Karpas-422 (cell line): ENCODE measurements at regions not wholly inside any gene's neighbourhood (a gene's known extent, or its start where the extent isn't known, plus 50 kb on each side); places are given as distances from the start of the nearest gene placed in this dataset.

Source experiments
- DNase-seq: peaks from one replicate; pipeline ENCODE4 v3.0.0-alpha.2; 2015
- H2AFZ ChIP-seq: fragments of 200-600 bp; sonication (generic); 2 replicates; pipeline ENCODE4 v1.6.1; 2014; ENCODE audit warnings: antibody characterized with exemption, low read length, mixed read lengths
- H3K27ac ChIP-seq: fragments of 200-600 bp; sonication (generic); 2 replicates; pipeline ENCODE4 v1.5.1; 2014; ENCODE audit warnings: mild to moderate bottlenecking, low read length, moderate library complexity
- H3K27me3 ChIP-seq: fragments of 200-600 bp; sonication (generic); 2 replicates; pipeline ENCODE4 v1.6.1; 2014; ENCODE audit warnings: low read length, mixed read lengths
- H3K36me3 ChIP-seq: fragments of 200-600 bp; sonication (generic); 2 replicates; pipeline ENCODE4 v1.6.1; 2014; ENCODE audit warnings: low read length, mixed read lengths; ENCODE audit not compliant: insufficient read depth
- H3K4me1 ChIP-seq: fragments of 200-600 bp; sonication (generic); 2 replicates; pipeline ENCODE4 v1.6.1; 2014; ENCODE audit warnings: mild to moderate bottlenecking, low read length, mixed read lengths
- H3K4me2 ChIP-seq: fragments of 200-600 bp; sonication (generic); 2 replicates; pipeline ENCODE4 v1.6.1; 2014; ENCODE audit warnings: low read length, low read depth, mild to moderate bottlenecking; ENCODE audit not compliant: poor library complexity, severe bottlenecking
- H3K4me3 ChIP-seq: fragments of 200-600 bp; sonication (generic); 2 replicates; pipeline ENCODE4 v1.5.1; 2014; ENCODE audit warnings: mild to moderate bottlenecking, antibody characterized with exemption, low read length, mixed read lengths
- H3K79me2 ChIP-seq: fragments of 200-600 bp; sonication (generic); 2 replicates; pipeline ENCODE4 v1.6.1; 2014; ENCODE audit warnings: mild to moderate bottlenecking, low read length, mixed read lengths
- H3K9ac ChIP-seq: fragments of 200-600 bp; sonication (generic); 2 replicates; pipeline ENCODE4 v1.6.0; 2014; ENCODE audit warnings: low read length
- H3K9me2 ChIP-seq: fragments of 200-600 bp; sonication (generic), shearing (Covaris generic); replicated peaks from 2 replicates; pipeline ENCODE4 v1.6.0; 2014; ENCODE audit warnings: mild to moderate bottlenecking, low read length, moderate library complexity; ENCODE audit not compliant: insufficient read depth
- H3K9me3 ChIP-seq: fragments of 300-700, 200-600 bp; sonication (generic); 2 replicates; pipeline ENCODE4 v1.6.1; 2014; ENCODE audit warnings: low read length, mixed read lengths
- H4K20me1 ChIP-seq: fragments of 200-600 bp; sonication (generic); 2 replicates; pipeline ENCODE4 v1.6.1; 2014; ENCODE audit warnings: mild to moderate bottlenecking, antibody characterized with exemption, low read length, low read depth; ENCODE audit not compliant: insufficient read depth

GRCh38 chr18:71431689-71432088, 1112.5 kb downstream of the CBLN2 start:
- H2AFZ ChIP-seq: no peak overlapping the region
- H3K36me3 ChIP-seq: no peaks in the 10 kb centered on the region
- H3K79me2 ChIP-seq: no peaks in the 10 kb centered on the region
- no peak overlapping the region for H3K27ac ChIP-seq
- H3K4me1 ChIP-seq: no peaks in the 10 kb centered on the region
- H3K9me3 ChIP-seq: peaks cover 43% of the 10 kb centered on the region
- H3K4me2 ChIP-seq: no peak overlapping the region
- H3K4me3 ChIP-seq: no peak overlapping the region
- H4K20me1 ChIP-seq: no peaks in the 10 kb centered on the region
- H3K27me3 ChIP-seq: no peaks in the 10 kb centered on the region
- DNase-seq: no peak
- H3K9me2 ChIP-seq: no peaks in the 10 kb centered on the region
- no peak overlapping the region for H3K9ac ChIP-seq

- no peak overlapping the region for H3K9ac ChIP-seq
- H3K4me2 ChIP-seq: no peak overlapping the region
- H4K20me1 ChIP-seq: no peaks in the 10 kb centered on the region
- H3K36me3 ChIP-seq: no peaks in the 10 kb centered on the region
- H3K4me3 ChIP-seq: no peak overlapping the region
- H3K9me2 ChIP-seq: no peaks in the 10 kb centered on the region
- H3K4me1 ChIP-seq: no peaks in the 10 kb centered on the region
- H3K9me3 ChIP-seq: peaks cover 40% of the 10 kb centered on the region
- no peaks in the 10 kb centered on the region for H3K27me3 ChIP-seq
- DNase-seq: no peak
- H3K79me2 ChIP-seq: no peaks in the 10 kb centered on the region
- H2AFZ ChIP-seq: no peak overlapping the region
- no peak overlapping the region for H3K27ac ChIP-seq
Measured at GRCh38 chr18:71431171-71431570, 1113.0 kb downstream of the CBLN2 start.

- Histone ChIP-seq H2AFZ (no peak overlapping the region), H3K9me3 (peaks cover 24% of the 10 kb centered on the region), H3K27ac (no peak overlapping the region), H3K79me2 (no peaks in the 10 kb centered on the region), H3K27me3 (no peaks in the 10 kb centered on the region), H3K36me3 (no peaks in the 10 kb centered on the region), H3K4me3 (no peak overlapping the region), H3K4me2 (no peak overlapping the region), H3K9me2 (no peaks in the 10 kb centered on the region; the same call in 1 of the 2 replicates), H4K20me1 (no peaks in the 10 kb centered on the region), H3K9ac (no peak overlapping the region), H3K4me1 (no peaks in the 10 kb centered on the region)
- DNase-seq: no peak
Measured at GRCh38 chr18:71426441-71426840, 1117.7 kb downstream of the CBLN2 start.

- Histone ChIP-seq H3K9me3 (peaks cover 56% of the 10 kb centered on the region), H3K27ac (no peak overlapping the region), H3K9me2 (no peaks in the 10 kb centered on the region), H4K20me1 (no peaks in the 10 kb centered on the region), H3K27me3 (no peaks in the 10 kb centered on the region), H3K4me3 (no peak overlapping the region), H3K4me2 (no peak overlapping the region), H3K9ac (no peak overlapping the region), H3K79me2 (no peaks in the 10 kb centered on the region), H2AFZ (no peak overlapping the region), H3K36me3 (no peaks in the 10 kb centered on the region), H3K4me1 (no peaks in the 10 kb centered on the region)
- no peak for DNase-seq
Measured at GRCh38 chr18:71405169-71405809, 1116.4 kb downstream of the SOCS6 start.

- no peak for DNase-seq
- Histone ChIP-seq H4K20me1 (no peaks in the 10 kb centered on the region), H3K27me3 (no peaks in the 10 kb centered on the region), H3K9ac (no peak overlapping the region), H2AFZ (no peak overlapping the region), H3K36me3 (no peaks in the 10 kb centered on the region), H3K4me1 (no peaks in the 10 kb centered on the region), H3K27ac (no peak overlapping the region), H3K4me3 (no peak overlapping the region), H3K9me3 (peaks cover 50% of the 10 kb centered on the region), H3K9me2 (no peaks in the 10 kb centered on the region), H3K4me2 (no peak overlapping the region), H3K79me2 (no peaks in the 10 kb centered on the region)
Measured at GRCh38 chr18:71403501-71403900, 1114.7 kb downstream of the SOCS6 start.

- Histone ChIP-seq H3K79me2 (no peaks in the 10 kb centered on the region), H4K20me1 (no peaks in the 10 kb centered on the region), H2AFZ (no peak overlapping the region), H3K4me3 (no peak overlapping the region), H3K27me3 (no peaks in the 10 kb centered on the region), H3K9me3 (peaks cover 59% of the 10 kb centered on the region), H3K9ac (no peak overlapping the region), H3K36me3 (no peaks in the 10 kb centered on the region), H3K27ac (no peak overlapping the region), H3K4me2 (no peak overlapping the region), H3K9me2 (no peaks in the 10 kb centered on the region), H3K4me1 (no peaks in the 10 kb centered on the region)
- peak; percentile 49 for DNase-seq
Measured at GRCh38 chr18:71398531-71398930, 1109.7 kb downstream of the SOCS6 start.

- no peak overlapping the region for H3K4me2 ChIP-seq
- no peak overlapping the region for H3K9ac ChIP-seq
- no peak overlapping the region for H3K4me3 ChIP-seq
- H4K20me1 ChIP-seq: no peaks in the 10 kb centered on the region
- no peaks in the 10 kb centered on the region for H3K79me2 ChIP-seq
- no peaks in the 10 kb centered on the region for H3K4me1 ChIP-seq
- H3K36me3 ChIP-seq: no peaks in the 10 kb centered on the region
- peaks cover 60% of the 10 kb centered on the region for H3K9me3 ChIP-seq
- DNase-seq: no peak
- no peak overlapping the region for H3K27ac ChIP-seq
- H3K27me3 ChIP-seq: no peaks in the 10 kb centered on the region
- H2AFZ ChIP-seq: no peak overlapping the region
- H3K9me2 ChIP-seq: no peaks in the 10 kb centered on the region
Measured at GRCh38 chr18:71388148-71388547, 1099.3 kb downstream of the SOCS6 start.

GRCh38 chr18:71374294-71375000, 1085.6 kb downstream of the SOCS6 start:
- Histone ChIP-seq H3K9ac (no peak overlapping the region), H4K20me1 (no peaks in the 10 kb centered on the region), H3K4me3 (no peak overlapping the region), H3K27ac (no peak overlapping the region), H3K9me3 (peaks cover 53% of the 10 kb centered on the region), H3K79me2 (no peaks in the 10 kb centered on the region), H3K27me3 (no peaks in the 10 kb centered on the region), H2AFZ (no peak overlapping the region), H3K4me2 (no peak overlapping the region), H3K36me3 (no peaks in the 10 kb centered on the region), H3K9me2 (no peaks in the 10 kb centered on the region), H3K4me1 (no peaks in the 10 kb centered on the region)
- no peak for DNase-seq
